ENCODE measurements at regions not wholly inside any gene's neighbourhood (a gene's known extent, or its start where the extent isn't known, plus 50 kb on each side); places are given as distances from the start of the nearest gene placed in this dataset.

DNA sequence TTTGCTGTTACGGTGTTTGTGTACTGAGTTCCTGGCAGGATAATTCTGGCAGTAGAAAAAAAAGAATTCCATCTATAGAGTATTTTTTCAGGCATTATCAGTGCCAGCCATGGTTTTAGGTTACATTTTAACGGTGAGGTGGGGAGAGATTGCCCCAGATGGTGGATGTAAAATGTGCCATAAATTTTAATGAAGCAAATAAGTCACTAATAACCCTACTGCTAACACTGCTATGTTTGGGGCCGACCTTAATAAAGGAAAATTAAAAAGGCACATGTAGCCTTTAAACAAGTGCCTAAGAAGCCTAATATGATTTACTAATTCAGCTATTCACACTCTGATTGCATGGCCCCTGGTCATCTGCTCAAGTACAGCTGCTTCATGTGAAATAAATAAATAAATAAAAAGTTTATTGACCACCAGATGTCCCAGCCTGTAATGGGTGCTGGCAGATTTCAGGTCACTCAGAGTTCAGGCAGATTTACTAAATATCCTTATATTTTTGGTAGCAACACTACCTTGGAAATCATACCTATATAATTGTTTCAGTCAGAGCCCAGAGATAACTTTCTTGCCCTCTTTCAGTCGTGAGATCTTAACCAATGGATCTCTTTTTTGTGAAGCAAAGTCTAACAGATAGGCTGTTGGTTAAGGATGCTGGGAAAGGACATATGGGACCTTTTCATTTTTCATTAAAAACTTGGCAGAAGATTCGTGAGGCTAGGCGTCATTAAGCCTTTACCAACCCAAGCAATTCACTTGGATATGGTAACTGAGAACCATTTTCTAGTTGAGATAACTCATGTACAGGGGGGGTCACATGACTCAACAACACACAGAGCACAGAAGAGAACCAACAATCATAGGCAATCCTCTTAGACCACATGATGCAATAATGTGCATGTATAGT is 495.0 kb upstream of the NRSN1 start:
- H3K4me3 ChIP-seq (ENCODE audit: low read depth, low read length): no peak overlapping the region
- DNase-seq (ENCODE audit: low read depth, low spot score): no peak
- no peak for TF ChIP-seq CTCF (IDR thresholded peaks at IDR 0.05; ENCODE audit: insufficient read depth, low read length, missing control alignments)
- POLR2A ChIA-PET: no interaction called here
- CTCF ChIA-PET: no interaction called here

DNA sequence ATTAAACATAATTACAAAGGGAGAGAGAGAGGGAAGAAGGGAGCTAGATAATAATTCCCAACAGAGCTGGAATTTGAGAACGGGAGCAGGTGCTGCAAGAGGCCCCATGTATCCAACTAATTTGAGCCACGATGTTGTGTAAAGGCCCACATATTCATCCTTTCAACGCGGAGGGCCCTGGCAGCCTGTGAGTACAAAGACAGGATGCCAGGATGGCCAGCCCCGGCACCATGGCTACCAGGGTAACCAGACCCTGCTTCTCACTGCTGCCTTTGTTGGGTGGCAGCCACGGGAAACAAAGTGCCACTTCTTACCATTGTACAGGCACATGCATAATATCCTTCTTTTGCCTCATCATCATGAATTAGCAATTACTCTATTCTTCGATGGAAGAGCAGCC is 492.0 kb upstream of the NRSN1 start:
- CTCF ChIA-PET: no interaction called here
- no peak for DNase-seq (ENCODE audit: low read depth, low spot score)
- no peak overlapping the region for H3K4me3 ChIP-seq (ENCODE audit: low read depth, low read length)
- POLR2A ChIA-PET: no interaction called here
- TF ChIP-seq CTCF (IDR thresholded peaks at IDR 0.05; ENCODE audit: insufficient read depth, low read length, missing control alignments): no peak

- TF ChIP-seq CTCF (IDR thresholded peaks at IDR 0.05; ENCODE audit: insufficient read depth, low read length, missing control alignments): no peak
- CTCF ChIA-PET: no interaction called here
- POLR2A ChIA-PET: no interaction called here
- no peak overlapping the region for H3K4me3 ChIP-seq (ENCODE audit: low read depth, low read length)
- DNase-seq (ENCODE audit: low read depth, low spot score): no peak
Measured at GRCh38 chr6:23635150-23635549, 490.9 kb upstream of the NRSN1 start.

GRCh38 chr6:23637296-23637695 is 488.7 kb upstream of the NRSN1 start:
- ChIA-PET POLR2A (no interaction called here), CTCF (no interaction called here)
- no peak overlapping the region for H3K4me3 ChIP-seq (ENCODE audit: low read depth, low read length)
- no peak for DNase-seq (ENCODE audit: low read depth, low spot score)
- no peak for TF ChIP-seq CTCF (IDR thresholded peaks at IDR 0.05; ENCODE audit: insufficient read depth, low read length, missing control alignments)

- H3K4me3 ChIP-seq (ENCODE audit: low read depth, low read length): no peak overlapping the region
- POLR2A ChIA-PET: no interaction called here
- TF ChIP-seq CTCF (IDR thresholded peaks at IDR 0.05; ENCODE audit: insufficient read depth, low read length, missing control alignments): no peak
- CTCF ChIA-PET: interaction anchor here (0.7 kb wide), 1 partner anchor 359 kb away, joined by 3 read pairs; no protein-coding TSS in a partner anchor
- no peak for DNase-seq (ENCODE audit: low read depth, low spot score)
Measured at GRCh38 chr6:23642849-23643248, 483.2 kb upstream of the NRSN1 start.

DNA sequence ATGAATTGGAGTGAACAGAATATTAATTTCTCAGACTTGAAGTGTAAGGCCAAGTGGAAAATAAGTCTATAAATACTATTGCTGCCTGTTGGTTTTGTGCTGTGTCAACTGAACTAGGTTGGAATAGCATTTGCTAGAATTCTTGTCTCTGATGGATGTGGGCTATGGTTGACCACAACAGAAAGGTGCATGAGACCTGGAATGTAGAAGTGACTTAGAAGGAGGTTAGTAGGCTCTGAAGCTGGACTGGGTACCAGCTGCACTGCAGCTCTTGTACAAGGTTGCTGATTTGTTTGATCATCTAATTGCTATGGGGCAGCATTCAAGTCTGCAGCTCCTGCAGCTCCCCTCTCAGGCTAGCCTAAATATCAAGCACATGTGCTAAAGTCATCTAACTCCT is 479.0 kb upstream of the NRSN1 start:
- H3K4me3 ChIP-seq (ENCODE audit: low read depth, low read length): no peak overlapping the region
- no peak for DNase-seq (ENCODE audit: low read depth, low spot score)
- ChIA-PET POLR2A (no interaction called here), CTCF (no interaction called here)
- no peak for TF ChIP-seq CTCF (IDR thresholded peaks at IDR 0.05; ENCODE audit: insufficient read depth, low read length, missing control alignments)
